Glutamatergic neuron (in vitro differentiated cells): ENCODE measurements at regions not wholly inside any gene's neighbourhood (a gene's known extent, or its start where the extent isn't known, plus 50 kb on each side); places are given as distances from the start of the nearest gene placed in this dataset.

Source experiments
- DNase-seq: peaks from one replicate; pipeline ENCODE4 v3.0.0; 2022
- H3K27ac Mint-ChIP-seq: one replicate; pipeline ENCODE4 v1.8.0; 2020; ENCODE audit warnings: mild to moderate bottlenecking, mixed read lengths, inconsistent platforms; ENCODE audit not compliant: unreplicated experiment
- H3K27me3 Mint-ChIP-seq: one replicate; pipeline ENCODE4 v1.8.0; 2020; ENCODE audit warnings: mild to moderate bottlenecking, moderate library complexity, mixed read lengths, inconsistent platforms; ENCODE audit not compliant: unreplicated experiment
- H3K36me3 Mint-ChIP-seq: one replicate; pipeline ENCODE4 v1.8.0; 2020; ENCODE audit warnings: mild to moderate bottlenecking, mixed read lengths, inconsistent platforms; ENCODE audit not compliant: unreplicated experiment
- H3K4me1 Mint-ChIP-seq: one replicate; pipeline ENCODE4 v1.8.0; 2020; ENCODE audit warnings: mild to moderate bottlenecking, low read depth, mixed read lengths, inconsistent platforms; ENCODE audit not compliant: unreplicated experiment
- H3K4me3 Mint-ChIP-seq: one replicate; pipeline ENCODE4 v1.8.0; 2020; ENCODE audit warnings: mild to moderate bottlenecking, mixed read lengths, inconsistent platforms; ENCODE audit not compliant: unreplicated experiment
- H3K9me3 Mint-ChIP-seq: one replicate; pipeline ENCODE4 v1.8.0; 2020; ENCODE audit warnings: mild to moderate bottlenecking, moderate library complexity, mixed read lengths, inconsistent platforms; ENCODE audit not compliant: unreplicated experiment
- CTCF ChIP-seq: fragments of 200-600 bp; sonication (generic); IDR thresholded peaks from one replicate; pipeline ENCODE4 v1.5.0; 2021; ENCODE audit not compliant: partially characterized antibody, unreplicated experiment

GRCh38 chr14:51457843-51458562 lies 193.7 kb upstream of the FRMD6 start:
- Mint-ChIP-seq H3K27me3 (no peaks in the 10 kb centered on the region), H3K4me3 (no peak overlapping the region), H3K36me3 (peaks cover 9% of the 10 kb centered on the region), H3K27ac (no peak overlapping the region), H3K9me3 (peaks cover 5% of the 10 kb centered on the region), H3K4me1 (peaks cover 5% of the 10 kb centered on the region)
- no peak for DNase-seq
- TF ChIP-seq CTCF = no peak

DNA sequence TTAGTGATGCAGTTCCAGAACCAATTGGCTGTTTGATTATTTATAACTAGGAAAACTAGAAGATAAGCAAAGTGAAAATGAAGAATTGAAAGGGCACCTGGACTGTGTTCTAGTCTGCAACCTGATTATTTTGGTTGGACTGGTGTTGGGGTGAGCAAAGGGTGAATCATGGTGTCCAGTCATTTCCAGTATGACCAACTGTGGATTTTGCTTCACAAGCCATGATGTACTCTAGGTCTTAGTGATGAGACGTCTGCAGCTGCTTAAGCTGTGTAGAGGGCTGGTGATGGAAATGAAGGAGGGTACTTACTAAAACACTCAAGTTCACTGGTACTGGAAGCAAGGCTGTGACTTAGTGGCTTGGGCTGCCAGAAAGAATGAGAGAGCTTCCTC lies 193.2 kb upstream of the FRMD6 start:
- Mint-ChIP-seq H3K4me3 (no peak overlapping the region), H3K27me3 (no peaks in the 10 kb centered on the region), H3K4me1 (peaks cover 5% of the 10 kb centered on the region), H3K36me3 (peaks cover 9% of the 10 kb centered on the region), H3K9me3 (peaks cover 5% of the 10 kb centered on the region), H3K27ac (no peak overlapping the region)
- DNase-seq = no peak
- no peak for TF ChIP-seq CTCF

DNA sequence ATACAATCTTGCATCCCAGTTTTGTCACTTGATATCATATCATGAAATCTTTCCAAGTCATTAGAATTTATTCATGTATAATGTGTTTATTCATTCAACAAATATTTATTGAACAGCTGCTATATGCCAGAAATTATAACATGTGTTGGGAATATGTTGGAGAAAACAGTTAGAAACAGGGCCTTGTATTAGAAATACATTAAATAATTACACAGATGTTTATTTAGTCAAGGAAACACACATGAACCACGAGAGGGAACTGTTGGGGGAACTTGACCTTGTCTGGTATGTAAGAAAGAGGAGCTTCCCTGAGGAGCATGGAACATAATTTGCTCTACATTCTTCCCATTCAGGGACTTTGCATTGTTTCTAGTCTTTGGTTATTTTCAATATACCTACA lies 191.7 kb upstream of the FRMD6 start:
- peaks cover 5% of the 10 kb centered on the region for H3K9me3 Mint-ChIP-seq
- H3K27ac Mint-ChIP-seq = no peak overlapping the region
- H3K4me3 Mint-ChIP-seq = no peak overlapping the region
- no peak for TF ChIP-seq CTCF
- H3K36me3 Mint-ChIP-seq = peaks cover 9% of the 10 kb centered on the region
- no peaks in the 10 kb centered on the region for H3K27me3 Mint-ChIP-seq
- peaks cover 2% of the 10 kb centered on the region for H3K4me1 Mint-ChIP-seq
- no peak for DNase-seq

GRCh38 chr14:51462182-51462581 lies 189.5 kb upstream of the FRMD6 start:
- Mint-ChIP-seq H3K27me3 (peaks cover 1% of the 10 kb centered on the region), H3K36me3 (peaks cover under 1% of the 10 kb centered on the region)

More at GRCh38 chr14:51462182-51462581, 189.5 kb upstream of the FRMD6 start:
- Mint-ChIP-seq H3K9me3 (no peaks in the 10 kb centered on the region), H3K4me1 (peaks cover 2% of the 10 kb centered on the region), H3K27ac (no peak overlapping the region), H3K4me3 (no peak overlapping the region)
- no peak for DNase-seq
- no peak for TF ChIP-seq CTCF
